NCI-H2227 (cell line): ENCODE measurements at regions not wholly inside any gene's neighbourhood (a gene's known extent, or its start where the extent isn't known, plus 50 kb on each side); places are given as distances from the start of the nearest gene placed in this dataset.
"Not testable (repeated sequence)": the region's sequence is repeated elsewhere in the genome, so short reads cannot be mapped to it uniquely, and the experiment has no call there.

ENCODE experiments used
- DNase-seq: peaks from one replicate; lab custom pipeline; 2025; ENCODE audit not compliant: unreplicated experiment; lab: John Stamatoyannopoulos, UW

- no peak for DNase-seq
Observed at GRCh38 chr10:63915240-63915639, 394.0 kb downstream of the REEP3 start.

GRCh38 chr10:63917363-63917762 lies 396.2 kb downstream of the REEP3 start:
- DNase-seq = no peak

DNA sequence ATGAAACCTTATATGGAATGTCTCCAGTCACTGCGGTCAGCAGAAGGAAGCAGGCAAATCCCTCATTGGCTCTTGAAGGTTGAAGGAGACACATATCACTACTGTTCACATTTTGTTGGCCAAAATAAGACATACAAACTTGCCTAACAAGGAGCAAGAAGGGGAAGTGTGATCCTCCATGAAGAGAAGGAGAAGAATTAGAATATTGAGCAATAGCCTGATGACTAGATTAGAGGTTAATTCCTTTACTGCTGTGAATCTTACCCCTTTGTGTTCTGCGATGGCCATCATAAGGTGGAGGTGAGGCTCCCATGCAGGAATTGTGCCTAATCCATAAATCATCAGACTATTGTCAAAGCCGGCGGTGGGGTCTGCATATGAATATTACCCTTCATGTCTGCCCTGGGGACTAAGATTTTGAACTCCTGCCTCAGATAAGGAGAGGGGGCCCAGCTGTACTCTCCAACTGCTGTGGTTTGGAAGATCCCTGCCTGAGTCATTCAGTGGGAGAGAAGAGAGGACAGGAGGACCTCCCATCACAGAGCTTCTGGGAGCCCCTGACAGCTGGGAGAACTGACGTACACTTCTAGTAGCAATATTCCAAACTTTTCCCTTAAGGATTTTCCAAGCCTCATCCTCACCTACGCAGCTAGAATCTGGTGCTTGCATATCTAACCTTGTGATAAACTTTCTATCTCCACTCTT lies 398.5 kb downstream of the REEP3 start:
- no peak for DNase-seq

- no peak for DNase-seq
Observed at GRCh38 chr10:63920926-63921325, 399.7 kb downstream of the REEP3 start.

GRCh38 chr10:63921908-63922467 lies 400.8 kb downstream of the REEP3 start:
- DNase-seq = no peak

DNA sequence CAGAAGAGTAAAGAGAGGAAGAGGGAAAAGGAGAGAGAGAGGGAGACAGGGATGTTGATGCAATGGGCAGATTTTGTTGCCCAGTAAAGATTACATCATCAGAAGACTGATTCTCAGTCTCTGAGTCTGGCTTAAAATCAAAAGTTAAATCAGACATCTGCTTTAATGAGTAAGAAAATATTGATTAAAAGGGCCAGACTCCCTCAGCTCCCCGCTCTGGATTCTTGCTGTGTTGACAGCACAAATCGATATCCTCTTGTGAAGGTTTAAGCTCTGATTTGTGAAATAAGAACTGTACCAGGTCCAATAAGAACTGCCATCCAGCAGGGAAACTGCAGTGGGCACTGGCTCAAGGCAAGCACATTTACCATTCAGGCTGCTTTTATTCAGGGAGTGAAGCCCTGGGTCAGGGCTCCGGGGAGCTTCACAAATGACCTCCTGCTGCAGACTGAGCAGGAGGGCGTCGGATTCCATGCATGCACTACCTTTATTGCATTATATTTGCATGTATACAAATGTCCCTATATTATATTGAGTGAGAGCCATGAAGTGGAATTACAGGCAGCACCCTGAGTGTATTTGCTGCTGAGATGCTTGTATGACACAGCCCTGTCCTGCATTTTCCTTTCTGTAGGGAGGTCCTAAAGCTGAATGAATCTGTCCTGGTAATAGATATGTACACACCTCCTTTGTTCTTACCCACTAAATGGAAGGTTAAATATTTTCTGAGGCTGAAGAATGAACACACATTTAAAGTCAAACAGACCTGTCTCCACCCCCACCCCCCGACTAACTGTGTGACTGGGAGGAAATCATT lies 401.5 kb downstream of the REEP3 start:
- no peak for DNase-seq

- DNase-seq = peak; percentile 67
Observed at GRCh38 chr10:63929831-63930467, 408.7 kb downstream of the REEP3 start.

DNA sequence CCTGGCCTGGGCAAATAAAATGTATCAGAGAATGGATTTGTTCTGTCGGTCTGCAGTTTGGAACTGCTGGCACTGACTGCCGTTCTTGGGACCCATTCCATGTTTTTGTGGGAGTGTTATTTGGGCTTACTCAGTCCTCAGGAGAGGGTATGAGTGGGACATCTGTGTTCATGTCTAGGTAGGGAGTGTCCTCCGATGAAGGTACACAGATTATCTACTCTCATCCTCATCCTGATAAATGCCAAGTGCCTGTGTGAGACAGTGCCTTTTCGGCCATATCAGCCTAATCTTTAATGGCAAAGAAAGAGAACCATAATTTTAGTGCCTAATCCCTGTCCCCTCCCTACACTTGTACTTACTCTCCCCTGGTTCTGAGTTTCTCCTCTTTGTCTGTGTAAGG lies 409.4 kb downstream of the REEP3 start:
- no peak for DNase-seq

- peak; percentile 4 for DNase-seq
Observed at GRCh38 chr10:63935705-63936104, 414.5 kb downstream of the REEP3 start.

GRCh38 chr10:63940277-63940922 lies 419.2 kb downstream of the REEP3 start:
- DNase-seq = no peak

- no peak for DNase-seq
Observed at GRCh38 chr10:63964406-63964805, 443.2 kb downstream of the REEP3 start.

GRCh38 chr10:63965846-63966245 lies 444.6 kb downstream of the REEP3 start:
- DNase-seq = no peak

DNA sequence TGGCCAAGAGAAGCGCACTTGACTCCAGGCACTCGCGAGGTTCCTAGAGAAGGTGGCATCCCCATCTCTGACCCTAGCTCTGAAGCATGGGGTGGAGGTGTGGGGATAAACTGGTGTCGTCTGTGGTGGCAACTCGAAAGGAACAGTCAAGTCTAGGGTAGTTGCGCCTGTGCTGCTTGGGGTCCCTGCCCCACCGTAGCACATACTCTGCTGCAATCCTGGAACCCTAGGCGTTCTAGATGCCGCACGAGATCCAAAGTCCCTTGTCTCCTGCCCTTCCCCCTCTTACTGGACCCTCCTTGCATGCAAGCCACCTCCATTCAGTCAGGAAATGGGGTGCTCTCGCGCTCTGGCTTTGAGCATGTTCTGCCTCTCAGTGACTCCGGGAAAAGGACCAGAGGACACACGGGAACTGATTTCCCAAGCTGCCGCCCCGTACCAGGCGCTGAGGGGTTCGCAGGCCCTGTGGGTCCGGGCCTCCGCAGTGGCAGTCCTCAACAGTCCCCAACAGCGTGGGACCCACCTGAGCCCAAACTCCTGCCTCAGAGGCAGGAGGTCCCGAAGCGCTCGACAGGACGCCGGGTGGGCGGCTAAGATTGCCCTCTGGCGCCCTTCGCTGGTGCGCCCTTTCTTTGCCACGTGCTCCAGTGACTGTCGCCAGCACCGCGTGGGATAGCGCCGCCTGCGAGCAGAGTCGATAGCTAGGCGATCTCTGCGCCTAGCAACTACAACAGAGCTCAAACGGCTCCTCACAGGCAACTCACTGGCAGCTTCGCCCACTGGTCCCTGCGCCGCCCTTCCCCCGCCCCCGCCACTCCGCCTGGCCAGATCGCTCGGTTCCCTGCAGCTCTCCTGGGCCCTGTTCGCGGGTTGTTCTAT lies 452.0 kb downstream of the REEP3 start:
- DNase-seq = no peak

DNA sequence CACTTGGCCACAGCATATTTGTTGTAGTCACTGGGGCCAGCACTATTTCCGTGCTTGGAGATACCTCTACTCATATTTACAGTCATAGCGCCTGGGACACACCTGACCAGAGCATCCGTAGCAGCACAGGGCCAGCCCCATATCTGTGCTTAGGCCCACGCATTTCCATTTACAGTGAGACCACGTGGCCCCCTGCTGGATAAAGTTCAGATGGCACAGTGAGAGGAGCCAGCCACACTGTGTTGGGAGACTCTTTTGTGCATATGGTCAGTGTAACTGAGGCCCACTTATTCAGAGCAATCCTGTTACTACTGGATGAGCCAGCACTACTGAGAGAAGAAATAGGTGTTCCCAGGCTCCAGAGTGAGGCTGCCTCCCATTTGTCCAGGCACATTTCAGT lies 455.3 kb downstream of the REEP3 start:
- no peak for DNase-seq

DNA sequence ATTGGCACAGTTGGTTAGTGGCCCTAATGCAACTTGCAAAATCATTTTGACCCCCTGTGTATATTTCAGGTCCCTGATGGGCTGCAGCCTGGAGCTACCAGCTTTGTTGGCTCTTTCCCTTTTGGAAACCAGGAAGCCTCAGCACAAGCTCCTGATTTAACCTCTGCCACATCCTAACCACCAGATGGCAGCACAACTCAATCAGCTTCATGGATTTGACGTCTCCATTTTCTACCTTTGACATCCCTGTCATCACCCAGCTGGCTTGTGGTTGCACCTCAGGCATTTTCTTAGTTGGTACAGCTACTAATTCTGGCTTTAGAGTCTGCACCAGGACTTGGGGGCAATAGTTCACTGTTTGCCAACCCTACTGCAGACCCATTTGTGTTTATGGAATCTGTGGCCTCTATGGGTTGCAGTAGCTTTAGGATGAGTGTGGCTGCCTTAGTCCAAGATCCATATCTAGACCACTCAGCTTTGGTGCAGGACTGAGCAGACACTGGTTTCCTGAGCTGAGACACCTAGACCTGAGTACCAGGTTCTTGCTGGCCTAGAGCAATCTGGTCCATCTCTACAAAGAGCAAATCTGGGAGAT lies 456.2 kb downstream of the REEP3 start:
- peak; percentile 3 for DNase-seq

- not testable (repeated sequence) for DNase-seq
Observed at GRCh38 chr10:63980870-63981269, 459.7 kb downstream of the REEP3 start.

DNA sequence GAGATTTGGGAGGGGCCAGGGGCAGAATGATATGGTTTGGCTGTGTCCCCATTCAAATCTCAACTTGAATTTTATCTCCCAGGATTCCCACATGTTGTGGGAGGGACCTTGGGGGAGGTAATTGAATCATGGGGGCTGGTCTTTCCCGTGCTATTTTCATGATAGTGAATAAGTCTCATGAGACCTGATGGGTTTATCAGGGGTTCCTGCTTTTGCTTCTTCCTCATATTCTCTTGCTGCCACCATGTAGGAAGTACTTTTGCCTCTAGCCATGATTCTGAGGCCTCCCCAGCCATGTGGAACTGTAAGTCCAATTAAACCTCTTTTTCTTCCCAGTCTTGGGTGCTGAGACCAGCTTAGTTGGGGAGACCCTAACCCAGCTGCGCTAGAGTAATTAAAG lies 462.9 kb downstream of the REEP3 start:
- not testable (repeated sequence) for DNase-seq

DNA sequence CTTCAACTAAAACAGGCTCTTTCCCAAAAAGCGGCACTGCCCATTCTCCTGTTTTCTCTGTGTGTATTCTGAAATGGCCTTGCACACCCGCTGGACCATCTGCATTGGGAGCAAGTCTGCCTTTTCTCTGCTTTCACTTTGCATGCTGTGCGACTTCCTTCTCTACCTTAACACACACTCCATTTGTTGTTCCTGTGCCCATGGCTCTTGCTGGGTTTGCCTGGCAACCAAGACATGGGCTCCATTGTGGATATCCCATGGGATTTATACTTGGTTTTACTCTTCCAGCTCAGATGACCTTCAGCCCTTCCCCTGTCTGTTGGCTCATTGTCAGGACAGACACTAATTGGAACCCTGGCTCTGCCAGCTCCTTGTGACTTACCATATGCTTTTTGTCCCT lies 465.3 kb downstream of the REEP3 start:
- DNase-seq = no peak

GRCh38 chr10:63987212-63987611 lies 466.0 kb downstream of the REEP3 start:
- DNase-seq = no peak

DNA sequence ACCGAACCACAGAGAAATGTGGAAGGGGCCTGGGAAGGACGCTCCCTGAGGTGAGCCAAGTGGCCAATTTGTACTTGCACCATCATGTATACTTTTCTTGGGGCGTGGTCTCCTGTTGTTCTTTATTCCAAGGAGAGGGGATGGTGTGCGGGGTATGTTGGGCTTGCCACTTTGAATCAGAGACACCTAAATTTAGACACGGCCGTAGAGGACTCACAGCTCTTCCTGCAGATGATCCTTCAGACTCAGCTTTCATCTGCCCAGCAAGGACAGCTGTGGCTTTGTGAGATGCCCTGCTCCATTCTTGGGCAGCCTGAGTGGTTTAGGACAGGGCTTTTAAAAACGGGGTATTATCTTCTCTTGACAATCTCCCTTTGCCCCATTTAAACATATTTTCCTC lies 473.2 kb downstream of the REEP3 start:
- no peak for DNase-seq
